ENCODE measurements at regions not wholly inside any gene's neighbourhood (a gene's known extent, or its start where the extent isn't known, plus 50 kb on each side); places are given as distances from the start of the nearest gene placed in this dataset.
"Not testable (repeated sequence)": the region's sequence is repeated elsewhere in the genome, so short reads cannot be mapped to it uniquely, and the experiment has no call there.

DNA sequence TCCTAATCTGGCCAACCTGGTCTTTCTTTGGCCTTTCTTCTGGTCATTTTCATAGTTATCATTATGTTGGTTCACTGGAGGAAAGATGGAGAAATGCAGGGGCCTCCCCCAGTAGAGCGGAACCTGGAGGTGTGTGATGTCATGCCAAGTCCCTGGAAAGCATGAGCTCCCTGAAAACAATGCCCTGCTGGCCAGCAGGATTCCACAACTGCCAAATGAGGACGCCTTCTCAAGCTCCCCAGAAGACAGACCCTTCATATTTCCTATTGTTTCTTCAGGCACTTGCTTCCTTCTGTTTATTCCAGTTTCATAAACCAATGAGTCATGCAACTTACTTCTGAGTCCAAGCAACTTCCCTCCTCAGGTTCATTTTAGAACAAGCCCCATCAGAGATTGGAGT is 339.0 kb downstream of the GATA3 start:
- DNase-seq, result no peak

DNA sequence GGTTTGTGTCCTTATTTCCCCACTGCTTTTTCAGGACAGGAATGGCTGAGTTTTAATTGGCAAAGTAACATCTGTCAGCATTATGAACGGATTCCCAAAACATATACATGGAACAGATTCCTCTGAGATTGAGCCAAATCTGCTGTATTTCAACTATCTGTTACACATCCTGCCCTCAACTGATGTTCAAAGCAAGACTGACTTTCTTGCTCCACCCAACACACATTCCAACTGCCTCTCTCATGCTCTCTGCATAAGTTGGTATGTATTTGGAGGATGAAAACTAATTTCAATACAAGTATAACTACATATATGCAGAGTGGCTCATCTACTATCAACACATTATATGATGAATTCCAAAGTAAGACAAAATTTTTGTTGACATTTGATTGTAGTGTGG is 342.2 kb downstream of the GATA3 start:
- DNase-seq, result no peak

DNA sequence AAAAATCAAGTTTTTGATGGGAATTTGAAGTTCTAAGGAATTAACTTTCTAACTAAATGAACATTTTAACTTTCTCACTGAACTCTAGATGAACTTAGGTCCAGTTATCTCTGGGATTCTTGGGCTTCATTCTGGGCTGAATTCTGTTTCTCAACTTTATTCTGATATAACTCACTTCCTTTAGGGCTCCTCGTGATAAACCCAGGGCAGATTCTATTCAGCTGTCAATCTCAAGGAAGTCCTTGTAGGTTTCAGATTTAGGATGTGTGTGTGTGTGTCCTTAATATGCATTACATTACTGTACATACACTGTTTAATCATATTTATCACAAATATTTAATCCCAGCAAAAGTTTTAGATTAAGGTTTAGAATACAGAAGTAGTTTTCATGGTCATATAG is 344.3 kb downstream of the GATA3 start:
- no peak for DNase-seq

DNA sequence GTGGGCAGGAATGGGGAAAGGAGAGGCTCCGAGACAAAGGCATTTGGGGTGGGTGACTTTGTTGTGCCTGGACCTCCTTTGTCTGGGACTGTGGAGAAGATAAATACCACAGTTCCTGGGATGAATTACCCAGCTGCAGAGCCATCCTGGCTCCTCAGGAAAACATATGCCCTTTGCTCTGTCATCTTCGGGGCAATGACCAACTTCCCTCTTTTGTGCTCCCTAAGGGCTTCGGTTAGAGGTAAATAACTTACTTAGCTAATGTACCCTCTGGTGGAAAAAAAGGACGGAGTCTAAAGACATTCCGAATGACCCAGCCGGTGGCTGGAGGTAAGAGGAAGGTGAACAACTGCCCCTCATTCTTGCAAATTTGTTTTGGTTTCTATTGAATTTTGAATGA is 345.7 kb downstream of the GATA3 start:
- no peak for DNase-seq

DNA sequence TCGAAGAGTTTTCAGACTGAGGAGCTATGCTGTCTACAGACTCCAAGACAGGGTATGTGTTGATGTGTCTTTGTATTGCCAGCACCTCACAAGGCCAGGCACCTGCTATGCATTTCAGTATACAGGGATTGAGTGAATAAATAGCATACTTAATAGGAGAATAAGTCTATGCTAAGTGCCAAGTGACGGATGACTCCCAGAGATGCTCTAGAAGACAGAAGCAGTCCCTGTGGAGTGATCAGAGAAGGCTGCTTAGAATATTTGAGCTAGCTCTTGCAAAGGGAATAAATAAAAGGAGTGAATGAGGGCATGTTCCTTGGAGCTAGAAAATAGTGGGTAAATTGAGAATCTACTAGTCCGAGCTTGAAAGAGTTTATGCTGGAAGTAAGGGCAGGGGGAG is 346.4 kb downstream of the GATA3 start:
- DNase-seq, result no peak

DNA sequence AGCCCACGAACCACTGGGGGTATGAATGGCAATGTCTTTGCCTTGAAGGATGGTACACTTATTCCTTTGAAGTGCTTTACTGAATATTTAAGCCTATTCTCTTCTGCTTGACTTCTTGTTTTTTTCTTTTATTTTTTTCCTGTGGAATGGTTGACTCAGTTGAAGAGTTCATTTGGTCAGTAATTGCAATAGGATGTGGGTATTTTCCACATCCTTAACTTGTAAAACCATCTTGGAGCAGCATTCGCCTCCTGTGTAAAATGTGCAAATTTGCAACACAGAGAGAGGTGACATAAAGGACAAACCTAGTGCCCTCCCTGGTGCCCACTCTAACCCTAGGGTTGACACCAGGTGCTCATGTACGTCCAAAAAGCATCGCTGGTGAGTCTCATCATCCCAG is 347.0 kb downstream of the GATA3 start:
- no peak for DNase-seq

DNA sequence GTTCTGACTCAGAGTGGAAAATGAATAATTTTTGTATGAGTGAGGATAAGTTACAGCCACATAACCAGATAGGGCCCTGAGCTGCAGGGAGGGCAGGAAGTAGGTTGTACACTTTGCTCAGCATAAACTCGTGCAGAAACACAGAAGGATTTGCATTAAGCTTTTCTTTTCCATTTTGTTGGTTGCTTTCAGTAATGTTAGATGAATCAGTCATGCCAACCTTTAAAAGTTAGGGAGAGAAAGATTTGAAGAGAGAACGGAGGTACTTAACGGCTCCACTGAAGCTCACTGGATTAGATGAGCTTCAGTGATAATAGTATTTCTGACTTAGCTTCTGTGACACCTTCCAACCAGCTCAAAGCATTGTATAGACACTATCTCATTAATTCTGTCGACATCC is 348.1 kb downstream of the GATA3 start:
- DNase-seq, result no peak

DNA sequence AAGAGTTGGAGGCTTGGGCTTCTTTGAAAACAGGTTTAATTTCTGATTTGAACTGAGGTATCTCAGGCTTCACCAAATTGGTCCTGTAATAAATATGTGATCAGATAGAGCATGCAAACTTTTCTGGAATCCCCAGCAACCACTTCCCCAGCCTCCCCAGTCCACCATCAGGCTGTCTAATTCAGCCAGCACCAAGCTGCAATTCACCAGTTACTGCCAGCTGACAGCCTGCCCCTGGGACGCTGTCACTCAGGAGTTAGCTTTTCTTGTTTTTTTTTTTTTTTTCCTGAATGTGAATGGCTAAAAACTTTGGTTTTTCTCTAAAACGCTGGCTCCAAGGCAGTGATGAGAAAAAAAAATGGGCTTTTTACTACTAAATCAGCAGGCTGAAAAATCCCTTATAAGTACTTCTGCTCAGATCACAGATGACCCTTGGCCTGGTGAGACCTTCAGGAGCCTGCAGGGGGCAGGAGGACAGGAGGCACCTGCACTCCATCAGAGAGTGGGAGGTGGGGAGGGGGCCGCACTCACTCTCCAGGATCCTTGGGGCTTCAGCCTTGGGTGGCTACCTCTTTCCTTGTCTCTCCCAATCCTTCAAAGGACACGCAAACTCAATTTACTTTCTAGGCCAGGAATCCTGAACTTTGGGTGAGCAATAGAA is 349.4 kb downstream of the GATA3 start:
- DNase-seq, result no peak

DNA sequence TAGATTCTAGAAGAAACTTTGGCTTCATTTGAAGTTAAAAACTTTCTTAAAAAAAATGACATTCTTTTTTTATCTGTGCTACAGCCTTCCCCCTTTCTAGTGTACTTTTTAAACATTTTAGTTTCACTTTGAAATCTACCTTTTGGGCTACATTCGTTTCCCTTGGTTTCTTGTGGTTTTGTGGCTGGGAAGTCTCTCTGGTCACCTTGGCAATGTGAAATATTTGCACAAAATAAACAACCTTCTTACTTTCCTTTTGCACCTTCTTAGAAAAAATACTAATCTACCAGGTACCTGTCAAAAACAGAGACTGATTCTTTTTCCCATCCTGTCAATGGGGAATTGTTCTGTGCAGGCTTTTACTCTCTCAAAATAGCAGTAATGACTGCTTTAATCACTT is 350.2 kb downstream of the GATA3 start:
- no peak for DNase-seq

DNA sequence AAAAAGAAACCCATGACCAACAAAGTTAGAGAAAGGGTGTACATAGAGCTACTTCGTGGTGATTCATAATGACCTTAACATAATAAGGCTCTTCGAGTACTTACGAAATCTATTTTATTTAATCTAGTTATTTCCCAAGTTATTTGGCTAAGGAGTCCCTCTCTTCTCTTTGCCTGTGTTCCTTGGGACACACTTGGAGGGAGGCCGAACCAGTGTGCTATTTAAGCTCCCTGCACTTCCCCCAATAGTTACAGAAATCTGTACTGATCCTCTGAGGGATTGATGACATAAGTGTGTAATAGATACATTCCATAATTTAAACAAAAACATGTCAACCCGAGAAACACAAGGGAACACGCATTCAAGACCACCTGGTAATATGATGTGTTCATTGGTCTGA is 351.1 kb downstream of the GATA3 start:
- DNase-seq, result no peak

DNA sequence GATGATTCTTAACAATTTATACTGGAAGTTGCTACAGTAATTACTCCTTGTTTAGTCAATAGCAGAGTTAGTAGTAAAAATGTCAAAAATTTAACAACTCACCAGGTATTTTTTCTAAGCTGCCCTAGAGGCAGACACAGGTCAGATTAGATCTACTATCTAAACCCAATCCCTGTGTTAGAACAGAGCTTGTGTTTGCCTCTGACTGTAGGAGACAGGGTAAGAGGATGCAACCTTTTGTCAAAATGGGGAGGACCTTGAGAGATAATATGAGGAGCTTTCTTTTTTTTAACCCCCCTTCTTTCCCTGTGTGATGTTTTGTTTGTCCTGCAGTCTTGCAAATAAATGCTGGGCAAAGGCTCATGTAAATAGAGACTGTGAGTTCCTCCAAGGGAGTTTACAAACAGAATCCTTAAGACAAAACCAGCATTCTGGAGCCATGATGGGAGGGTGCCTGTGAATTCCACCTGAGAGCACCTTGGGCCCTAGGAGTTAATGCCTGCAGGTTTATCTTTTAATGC is 353.1 kb downstream of the GATA3 start:
- DNase-seq, result no peak

DNA sequence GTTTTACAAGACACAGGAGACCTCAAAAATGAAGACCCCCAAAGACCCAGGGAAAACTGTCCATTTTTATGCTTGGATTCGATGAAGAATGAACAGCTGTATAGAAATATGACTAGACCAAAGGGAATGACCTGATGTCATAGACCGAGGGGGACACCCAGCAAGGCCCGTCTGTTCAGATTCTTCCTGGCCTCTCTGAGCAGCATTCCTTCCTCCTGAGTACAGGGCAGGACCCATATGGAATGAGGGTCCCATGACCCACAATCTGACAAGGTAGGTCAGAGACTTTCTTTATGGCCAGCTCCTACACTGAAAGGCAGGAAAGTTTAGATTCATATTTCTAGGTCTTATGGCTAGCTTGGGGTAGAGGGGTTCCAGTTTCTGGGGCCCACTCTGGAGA is 356.0 kb downstream of the GATA3 start:
- DNase-seq, result no peak

DNA sequence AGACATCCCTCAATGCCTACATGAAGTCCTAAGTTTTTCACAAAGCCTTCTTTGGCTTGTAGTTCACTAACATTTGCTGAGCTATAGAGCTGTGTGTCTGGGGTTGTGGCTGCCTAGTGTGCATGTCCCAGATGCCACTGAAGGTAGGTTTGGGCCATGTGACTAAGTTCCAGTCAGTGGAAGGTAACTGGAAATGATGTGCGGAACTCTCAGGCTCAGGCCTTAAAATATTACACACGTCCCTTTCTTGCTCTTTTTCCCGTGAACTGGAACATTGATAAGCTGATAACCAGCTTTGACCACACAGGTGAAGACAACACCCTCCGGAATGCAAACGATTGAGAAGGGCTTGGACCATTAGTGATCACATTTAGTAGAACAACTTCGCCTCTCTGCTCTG is 358.1 kb downstream of the GATA3 start:
- no peak for DNase-seq

DNA sequence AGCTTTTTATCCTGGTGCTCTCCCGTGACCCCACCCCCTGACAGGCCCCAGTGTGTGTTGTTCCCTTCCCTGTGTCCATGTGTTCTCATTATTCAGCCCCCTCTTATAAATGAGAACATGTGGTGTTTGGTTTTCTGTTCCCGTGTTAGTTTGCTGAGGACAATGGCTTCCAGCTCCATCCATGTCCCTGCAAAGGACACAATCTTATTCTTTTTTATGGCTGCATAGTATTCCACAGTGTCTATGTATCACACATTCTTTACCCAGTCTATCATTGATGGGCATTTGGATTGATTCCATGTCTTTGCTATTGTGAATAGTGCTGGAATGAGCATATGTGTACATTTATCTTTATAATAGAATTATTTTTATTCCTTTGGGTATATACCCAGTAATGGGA is 360.5 kb downstream of the GATA3 start:
- DNase-seq, result not testable (repeated sequence)

DNA sequence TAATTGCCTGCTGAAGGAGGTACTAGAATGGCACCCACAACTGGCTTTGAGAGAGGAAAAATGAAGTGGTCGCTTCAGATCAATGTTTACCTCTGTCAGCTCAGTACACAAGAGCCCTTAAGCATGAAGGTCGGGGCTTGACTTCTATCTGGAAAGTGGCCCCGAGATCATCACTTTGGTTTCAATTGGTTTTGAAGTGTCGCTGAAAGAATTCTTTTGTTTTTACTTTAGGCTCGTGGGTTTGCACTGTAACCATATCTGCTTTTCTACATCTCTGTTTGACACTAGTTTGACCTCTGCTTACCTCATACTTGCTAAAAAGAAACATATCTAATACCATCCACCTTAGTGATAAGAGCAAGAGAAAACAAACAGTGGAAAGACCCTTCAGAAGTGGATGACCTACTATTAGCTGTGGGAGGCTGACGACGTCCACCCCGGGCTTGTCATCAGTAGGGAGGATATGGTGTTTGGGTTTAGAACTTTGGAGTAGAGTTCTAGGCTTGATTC is 361.8 kb downstream of the GATA3 start:
- DNase-seq, result no peak

DNA sequence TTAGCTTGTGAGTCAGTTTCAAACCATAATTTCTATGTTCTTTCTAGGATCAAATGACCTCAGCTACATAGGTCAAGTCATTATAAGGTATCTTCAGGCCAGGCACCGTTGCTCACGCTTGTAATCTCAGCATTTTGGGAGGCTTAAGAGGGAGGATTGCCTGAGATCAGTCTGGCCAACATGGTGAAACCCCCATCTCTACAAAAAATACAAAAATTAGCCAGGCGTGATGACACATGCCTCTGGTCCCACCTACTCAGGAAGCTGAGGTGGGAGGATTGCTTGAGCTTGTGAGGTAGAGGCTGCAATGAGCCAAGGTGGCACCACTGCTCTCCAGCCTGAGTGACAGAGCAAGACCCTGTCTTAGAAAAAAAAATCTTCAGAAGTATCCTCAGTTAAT is 362.3 kb downstream of the GATA3 start:
- DNase-seq, result no peak

DNA sequence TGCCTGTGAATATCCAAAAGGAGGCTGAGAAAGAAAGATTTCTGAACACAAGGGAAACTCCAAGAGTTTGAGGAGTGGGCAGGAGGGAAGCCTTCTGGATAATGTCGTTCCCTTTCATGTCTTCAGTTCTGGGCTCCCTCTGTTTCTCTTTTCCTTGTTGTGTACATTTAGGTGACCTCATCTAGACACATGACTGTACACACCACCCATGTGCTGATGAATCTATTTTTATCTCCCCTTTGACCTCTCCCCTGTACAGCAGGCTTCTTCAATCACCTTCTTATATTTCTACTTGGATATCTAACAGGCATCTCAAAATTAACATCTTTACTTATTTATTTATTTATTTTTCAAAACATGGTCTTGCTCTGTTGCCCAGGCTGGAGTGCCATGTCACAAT is 363.1 kb downstream of the GATA3 start:
- DNase-seq, result no peak

DNA sequence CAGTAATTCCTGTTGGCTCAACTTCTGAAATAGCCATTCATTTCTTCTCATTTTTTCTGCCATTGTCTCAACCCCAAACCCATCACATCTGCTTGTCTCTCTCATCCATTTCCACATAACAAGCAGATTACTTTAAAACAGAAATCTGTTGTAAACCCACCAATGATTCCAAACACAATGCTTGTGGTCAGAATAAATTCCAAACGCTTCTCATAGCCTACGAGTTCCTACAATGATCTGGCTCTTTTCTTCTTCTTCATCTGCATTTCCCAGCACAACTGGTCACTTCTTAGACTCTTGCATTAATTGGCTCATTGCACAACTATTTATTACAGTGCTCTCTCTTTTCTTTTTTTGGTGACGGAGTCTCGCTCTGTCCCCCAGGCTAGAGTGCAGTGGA is 364.1 kb downstream of the GATA3 start:
- no peak for DNase-seq

DNA sequence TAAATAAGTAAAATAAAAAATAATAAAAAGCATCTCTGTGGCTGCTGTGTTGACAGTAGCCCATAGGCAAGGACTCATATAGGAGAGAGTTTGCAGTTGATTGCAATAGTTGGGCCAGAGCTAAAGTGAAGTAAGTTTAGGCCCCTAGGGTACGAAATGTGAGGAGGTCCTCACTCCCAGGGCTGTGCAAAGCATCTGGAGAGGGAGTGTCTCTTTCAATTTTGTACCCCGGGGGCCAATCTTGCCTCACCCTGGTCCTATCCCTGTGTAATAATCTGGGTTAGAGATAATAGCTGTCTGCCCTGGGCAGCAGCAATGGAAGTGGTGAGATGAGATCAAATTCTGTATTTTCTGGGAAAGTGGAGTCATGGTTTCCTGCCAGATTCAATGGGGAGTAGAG is 365.7 kb downstream of the GATA3 start:
- DNase-seq, result no peak

DNA sequence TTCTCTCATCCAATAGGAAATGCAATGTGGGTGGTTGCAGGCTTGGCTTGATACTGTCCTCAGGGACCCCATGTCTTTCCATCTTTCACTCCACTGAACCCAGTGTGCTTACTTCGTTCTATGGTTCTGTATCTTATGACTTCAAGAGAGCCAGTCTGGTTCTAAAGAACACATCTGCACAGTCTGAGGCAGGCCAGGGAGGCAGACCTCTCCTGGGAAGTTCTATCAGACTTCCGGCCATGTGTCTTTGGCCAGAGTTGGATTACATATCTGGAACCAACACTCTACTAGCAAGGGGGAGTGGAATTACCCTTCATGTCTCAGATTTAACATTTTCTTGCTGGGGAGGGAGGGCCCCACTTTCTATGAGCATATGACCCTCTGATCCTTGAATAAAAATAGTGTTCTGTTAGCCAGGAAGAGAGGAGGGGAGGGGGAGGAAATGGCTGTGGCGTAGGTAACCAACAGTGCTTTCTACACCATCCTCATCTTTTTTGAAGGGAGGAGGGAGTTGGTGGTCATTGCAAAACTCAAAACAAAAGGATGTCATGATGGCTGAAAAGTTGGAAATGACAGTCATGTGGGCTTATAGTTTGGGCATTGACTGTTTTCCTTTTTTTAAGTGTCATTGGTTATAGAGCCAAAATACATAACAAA is 370.2 kb downstream of the GATA3 start:
- DNase-seq, result no peak

DNA sequence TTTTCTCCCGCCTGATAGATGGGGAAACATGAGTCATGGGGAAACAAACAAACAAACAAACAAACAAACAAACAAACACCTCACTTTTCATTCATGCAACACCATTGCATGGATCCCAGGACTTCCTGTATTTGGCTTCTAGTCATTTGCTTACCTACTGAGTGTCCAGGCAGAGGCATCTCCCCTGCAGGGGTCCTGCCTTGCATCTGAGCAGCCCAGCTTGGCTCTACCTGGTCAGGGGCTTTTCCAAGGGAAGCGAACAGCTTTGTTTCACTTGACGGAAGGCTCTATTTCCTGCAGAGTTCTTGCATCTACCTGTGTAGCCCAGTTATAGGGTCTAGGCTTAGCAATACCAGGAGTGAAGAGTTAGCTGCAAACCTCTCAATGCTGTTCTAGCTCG is 374.2 kb downstream of the GATA3 start:
- no peak for DNase-seq

DNA sequence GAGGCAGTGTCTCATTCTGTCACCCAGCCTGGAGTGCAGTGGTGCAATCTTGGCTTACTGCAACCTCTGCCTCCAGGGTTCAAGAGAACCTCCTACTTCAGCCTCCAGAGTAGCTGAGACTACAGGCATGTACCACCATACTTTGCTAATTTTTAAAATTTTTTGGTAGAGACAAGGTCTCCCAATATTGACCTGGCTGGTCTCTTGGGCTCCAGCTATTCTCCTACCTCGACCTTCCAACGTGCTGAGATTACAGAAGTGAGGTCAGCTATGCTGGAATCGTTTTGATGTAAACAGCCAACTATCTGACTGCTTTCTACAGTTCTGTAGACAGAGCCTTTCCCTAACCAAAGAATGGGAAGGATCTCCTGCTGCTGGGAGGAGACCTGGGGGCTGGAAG is 375.8 kb downstream of the GATA3 start:
- no peak for DNase-seq

DNA sequence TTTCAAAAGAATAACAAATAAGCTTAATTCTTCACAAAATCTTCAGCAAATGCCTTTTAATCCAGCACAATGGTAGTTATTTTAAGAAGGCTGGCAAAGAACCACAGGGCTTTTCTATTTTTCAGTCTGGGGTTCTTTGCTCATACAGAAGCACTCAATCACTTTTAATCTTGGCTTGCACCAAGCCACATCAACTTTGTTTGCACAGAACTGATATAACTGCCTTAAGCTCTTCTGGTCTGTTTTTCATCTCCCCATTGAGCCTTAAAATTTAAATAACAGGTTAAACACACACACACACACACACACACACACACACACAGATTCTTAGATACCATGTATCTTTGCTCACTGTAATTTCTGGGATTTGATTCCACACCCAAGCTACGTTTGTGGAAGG is 377.0 kb downstream of the GATA3 start:
- DNase-seq, result no peak

DNA sequence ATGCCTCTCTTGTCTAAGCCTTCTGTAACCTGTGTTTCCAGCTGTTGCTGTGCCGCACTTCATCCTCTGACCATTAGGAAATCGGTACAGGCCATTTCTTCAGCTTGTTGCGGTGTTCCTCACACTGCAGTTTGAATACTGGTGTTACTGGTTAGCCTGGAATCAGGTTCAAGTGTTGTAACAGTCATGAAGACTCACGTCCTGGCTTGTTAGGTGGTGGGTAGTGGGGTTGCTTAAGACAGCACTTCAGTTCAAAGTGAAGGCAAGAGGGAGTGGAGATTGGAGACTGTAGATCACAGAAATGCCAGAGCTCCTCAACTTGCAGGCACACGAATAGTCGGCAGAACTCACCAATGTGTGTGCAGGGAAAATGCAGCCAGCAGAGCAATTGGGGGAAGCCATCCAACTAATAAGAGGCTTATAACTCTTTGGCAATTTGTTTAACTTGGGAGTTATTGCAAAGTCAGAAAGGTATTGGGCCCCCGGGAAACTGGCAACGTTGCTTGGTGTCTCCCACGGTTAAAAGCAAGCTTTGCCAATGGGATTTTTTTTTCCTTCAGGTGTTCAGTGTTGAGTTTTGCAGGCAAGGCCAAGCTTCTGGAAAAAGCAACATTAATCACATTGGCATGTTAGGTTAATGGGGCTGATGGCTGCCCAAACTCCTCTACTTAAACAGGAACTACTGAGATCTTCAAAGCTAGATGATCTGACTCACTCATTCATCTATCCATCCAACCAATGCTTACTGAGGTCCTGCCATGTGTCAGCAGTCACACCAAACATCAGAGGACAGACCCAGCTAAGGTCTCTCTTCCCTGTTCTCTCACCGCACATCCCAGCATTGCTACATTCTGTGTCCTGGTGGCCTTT is 380.9 kb downstream of the GATA3 start:
- DNase-seq, result no peak

Measured in NCI-H774 (cell line).